GM23338 (cell line): ENCODE measurements at regions not wholly inside any gene's neighbourhood (a gene's known extent, or its start where the extent isn't known, plus 50 kb on each side); places are given as distances from the start of the nearest gene placed in this dataset.

Source experiments
- ATAC-seq: fragments of 200-7000 bp; cut with Tn5 transposase; 3 replicates; pipeline ENCODE4 v1.9.1; 2020
- DNase-seq: peaks from one replicate; pipeline ENCODE4 v3.0.0-alpha.2; 2015; ENCODE audit warnings: low spot score
- H2AFZ ChIP-seq: fragments of 200-600 bp; sonication (generic); 2 replicates; pipeline ENCODE4 v1.8.0; 2016; ENCODE audit warnings: antibody characterized with exemption, mild to moderate bottlenecking, moderate library complexity
- H3F3A ChIP-seq: fragments of 200-600 bp; sonication (generic); replicated peaks from 2 replicates; pipeline ENCODE4 v1.8.0; 2017; ENCODE audit warnings: antibody characterized with exemption, mixed run types, low read depth
- H3K27ac ChIP-seq: fragments of 200-600 bp; sonication (generic); 2 replicates; pipeline ENCODE4 v1.6.1; 2016; ENCODE audit warnings: low read depth
- H3K27me3 ChIP-seq: fragments of 200-600 bp; sonication (generic); 2 replicates; pipeline ENCODE4 v1.8.0; 2016; ENCODE audit warnings: mild to moderate bottlenecking, mixed run types, moderate library complexity; ENCODE audit not compliant: insufficient read depth
- H3K36me3 ChIP-seq: fragments of 200-600 bp; sonication (generic); 2 replicates; pipeline ENCODE4 v1.8.0; 2016; ENCODE audit warnings: mild to moderate bottlenecking; ENCODE audit not compliant: insufficient read depth
- H3K4me1 ChIP-seq: fragments of 200-600 bp; sonication (generic); 2 replicates; pipeline ENCODE4 v1.8.0; 2016; ENCODE audit warnings: mild to moderate bottlenecking, moderate library complexity; ENCODE audit not compliant: insufficient read depth
- H3K4me2 ChIP-seq: fragments of 200-600 bp; sonication (generic); 2 replicates; pipeline ENCODE4 v1.7.1; 2017; ENCODE audit warnings: mixed run types
- H3K4me3 ChIP-seq: fragments of 200-600 bp; sonication (generic); 2 replicates; pipeline ENCODE4 v1.6.1; 2016; ENCODE audit warnings: mixed run types
- H3K79me2 ChIP-seq: fragments of 200-600 bp; sonication (generic); replicated peaks from 2 replicates; pipeline ENCODE4 v1.8.0; 2017; ENCODE audit warnings: mild to moderate bottlenecking; ENCODE audit not compliant: insufficient read depth
- H3K9me2 ChIP-seq: fragments of 200-600 bp; sonication (generic); 2 replicates; pipeline ENCODE4 v1.8.0; 2017; ENCODE audit not compliant: insufficient read depth
- H4K20me1 ChIP-seq: fragments of 200-600 bp; sonication (generic); replicated peaks from 2 replicates; pipeline ENCODE4 v1.8.0; 2017; ENCODE audit warnings: mild to moderate bottlenecking; ENCODE audit not compliant: insufficient read depth
- H3K27ac Mint-ChIP-seq: 2 replicates; pipeline ENCODE4 v1.8.0; 2020; ENCODE audit warnings: inconsistent platforms, mild to moderate bottlenecking, moderate library complexity, mixed read lengths
- H3K27me3 Mint-ChIP-seq: 3 replicates; pipeline ENCODE4 v1.8.0; 2022; ENCODE audit warnings: low read depth, mild to moderate bottlenecking, moderate library complexity, mixed read lengths, inconsistent platforms; ENCODE audit not compliant: insufficient read depth, poor library complexity
- H3K36me3 Mint-ChIP-seq: 3 replicates; pipeline ENCODE4 v1.8.0; 2021; ENCODE audit warnings: low read depth, mild to moderate bottlenecking, inconsistent platforms, moderate library complexity, mixed read lengths
- H3K4me1 Mint-ChIP-seq: 3 replicates; pipeline ENCODE4 v1.8.0; 2020; ENCODE audit warnings: mild to moderate bottlenecking, inconsistent platforms, mixed read lengths
- H3K4me3 Mint-ChIP-seq: 3 replicates; pipeline ENCODE4 v1.8.0; 2021; ENCODE audit warnings: moderate library complexity, mild to moderate bottlenecking, inconsistent platforms, mixed read lengths
- H3K9me3 Mint-ChIP-seq: 3 replicates; pipeline ENCODE4 v1.8.0; 2020; ENCODE audit warnings: moderate library complexity, mild to moderate bottlenecking, inconsistent platforms, mixed read lengths
- CREB1 ChIP-seq: fragments of 250-450 bp; sonication (Bioruptor Pico); IDR thresholded peaks from 2 replicates; pipeline ENCODE4 v1.5.0; 2020; ENCODE audit warnings: low read depth, mild to moderate bottlenecking, moderate library complexity
- CTCF ChIP-seq, 2 experiments: fragments of 200-600 bp in 1 of 2; sonication (generic) in 1 of 2; conservative IDR thresholded peaks; 2 replicates each; pipeline versions ENCODE4 v1.5.1 to v1.6.1; 2016 to 2017; ENCODE audit warnings: antibody characterized with exemption in 2 of 2, low read depth in 2 of 2, mild to moderate bottlenecking in 2 of 2, moderate library complexity in 1 of 2
- ETS1 ChIP-seq: IDR thresholded peaks from 2 replicates; pipeline ENCODE4 v1.6.1; 2016; ENCODE audit warnings: antibody characterized with exemption
- EZH2 ChIP-seq: fragments of 200-600 bp; sonication (generic); IDR thresholded peaks from one replicate; pipeline ENCODE4 v1.8.0; 2017; ENCODE audit warnings: antibody characterized with exemption, mild to moderate bottlenecking, low read depth; ENCODE audit not compliant: unreplicated experiment
- EZH2phosphoT487 ChIP-seq: fragments of 200-600 bp; sonication (generic); IDR thresholded peaks from one replicate; pipeline ENCODE4 v1.8.1; 2018; ENCODE audit warnings: antibody characterized with exemption; ENCODE audit not compliant: unreplicated experiment
- JUNB ChIP-seq: IDR thresholded peaks from one replicate; pipeline ENCODE4 v1.6.1; 2016; ENCODE audit warnings: antibody characterized with exemption; ENCODE audit not compliant: unreplicated experiment
- NANOG ChIP-seq: IDR thresholded peaks from 2 replicates; pipeline ENCODE4 v1.6.1; 2016; ENCODE audit warnings: antibody characterized with exemption, borderline replicate concordance
- POLR2AphosphoS5 ChIP-seq: IDR thresholded peaks from 2 replicates; pipeline ENCODE4 v1.6.1; 2016; ENCODE audit warnings: antibody characterized with exemption, low read depth
- REST ChIP-seq: IDR thresholded peaks from one replicate; pipeline ENCODE4 v1.6.1; 2018; ENCODE audit warnings: antibody characterized with exemption; ENCODE audit not compliant: unreplicated experiment
- STAT1 ChIP-seq: IDR thresholded peaks from one replicate; pipeline ENCODE4 v1.6.1; 2016; ENCODE audit warnings: antibody characterized with exemption; ENCODE audit not compliant: unreplicated experiment
- ZNF114 ChIP-seq: fragments of 250-450 bp; sonication (Bioruptor Pico); IDR thresholded peaks from 2 replicates; pipeline ENCODE4 v1.5.0; 2020; ENCODE audit warnings: mild to moderate bottlenecking, moderate library complexity
- ZNF331 ChIP-seq: fragments of 250-450 bp; sonication (Bioruptor Pico); IDR thresholded peaks from 2 replicates; pipeline ENCODE4 v1.5.0; 2020; ENCODE audit warnings: low read depth, mild to moderate bottlenecking, moderate library complexity
- ZNF462 ChIP-seq: fragments of 250-450 bp; sonication (Bioruptor Pico); IDR thresholded peaks from 2 replicates; pipeline ENCODE4 v1.5.0; 2020; ENCODE audit warnings: mild to moderate bottlenecking, moderate library complexity

- no peaks in the 10 kb centered on the region for H4K20me1 ChIP-seq
- ATAC-seq = no peak
- TF ChIP-seq REST (no peak), EZH2phosphoT487 (no peak), CREB1 (CRISPR knock-in tag) (no peak), EZH2 (no peak), ZNF462 (no peak), NANOG (no peak), STAT1 (no peak), ZNF331 (CRISPR knock-in tag) (no peak), JUNB (no peak), CTCF (conservative IDR thresholded peaks at IDR 0.05; ENCODE audit: low read depth in 2 of 2) (no peak), ZNF114 (CRISPR knock-in tag) (no peak), ETS1 (no peak), POLR2AphosphoS5 (no peak)
Measured at GRCh38 chr15:85959611-85960010, 120.1 kb upstream of the AGBL1 start.

More at GRCh38 chr15:85959611-85960010, 120.1 kb upstream of the AGBL1 start:
- Mint-ChIP-seq H3K36me3 (no peaks in the 10 kb centered on the region), H3K27ac (no peak overlapping the region), H3K9me3 (peaks cover 3% of the 10 kb centered on the region; the same call in 2 of the 3 replicates), H3K4me1 (no peaks in the 10 kb centered on the region), H3K4me3 (no peak overlapping the region), H3K27me3 (no peaks in the 10 kb centered on the region)
- Histone ChIP-seq H3K36me3 (no peaks in the 10 kb centered on the region), H2AFZ (no peak overlapping the region), H3K79me2 (no peaks in the 10 kb centered on the region), H3K4me3 (no peak overlapping the region), H3K9me2 (peaks cover 11% of the 10 kb centered on the region), H3F3A (no peaks in the 10 kb centered on the region), H3K27ac (no peak overlapping the region), H3K27me3 (no peaks in the 10 kb centered on the region), H3K4me1 (no peaks in the 10 kb centered on the region), H3K4me2 (no peak overlapping the region)
- no peak for DNase-seq
